ENCODE measurements at regions not wholly inside any gene's neighbourhood (a gene's known extent, or its start where the extent isn't known, plus 50 kb on each side); places are given as distances from the start of the nearest gene placed in this dataset.
"Not testable (repeated sequence)": the region's sequence is repeated elsewhere in the genome, so short reads cannot be mapped to it uniquely, and the experiment has no call there.

DNA sequence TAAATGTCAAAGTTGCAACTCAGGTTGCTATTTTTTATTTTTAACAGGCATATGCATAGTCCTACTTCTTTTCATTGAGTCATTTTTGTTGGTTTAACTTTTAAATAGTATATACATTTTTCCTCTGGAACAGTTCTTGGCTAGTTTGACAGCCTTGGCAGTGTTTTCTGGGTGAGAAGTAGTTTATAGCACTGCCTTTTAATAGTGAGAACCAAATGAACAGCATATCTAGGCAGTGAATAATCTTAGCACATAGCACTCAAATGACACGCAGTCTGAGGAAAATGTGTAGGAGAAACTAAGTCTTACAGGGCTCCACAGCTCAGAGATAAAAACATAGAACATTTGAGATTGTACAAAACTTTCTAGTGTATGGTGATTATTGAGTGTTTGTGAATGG, 265.5 kb upstream of the POT1 start:
- no peak for TF ChIP-seq CTCF (IDR thresholded peaks at IDR 0.05; ENCODE audit: low read depth, low read length)
- in situ Hi-C loops (cut with HindIII; ENCODE audit: low sequenced_read_pairs): no loop called here
- H3K4me3 ChIP-seq (ENCODE audit: low read depth, low read length): no peak overlapping the region
- DNase-seq (ENCODE audit: low read depth, low spot score): peak; percentile 42

DNA sequence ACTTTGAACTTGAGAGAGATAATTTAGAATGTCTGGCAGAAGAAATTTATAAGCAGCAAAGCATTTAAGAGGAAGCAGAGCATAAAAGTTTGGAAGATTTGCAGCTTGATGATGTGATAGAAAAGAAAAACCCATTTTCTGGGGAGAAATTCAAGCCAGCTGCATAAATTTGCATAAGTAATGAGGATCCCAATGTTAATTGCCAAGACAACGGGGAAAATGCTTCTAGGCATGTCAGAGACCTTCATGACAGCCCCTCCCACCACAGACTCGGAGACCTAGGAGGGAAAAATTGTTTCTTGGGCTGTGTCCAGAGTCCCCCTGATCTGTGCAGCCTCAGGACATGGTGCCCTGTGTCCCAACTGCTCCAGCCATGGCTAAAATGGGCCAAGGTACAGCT, 263.6 kb upstream of the POT1 start:
- TF ChIP-seq CTCF (IDR thresholded peaks at IDR 0.05; ENCODE audit: low read depth, low read length): no peak
- no peak for DNase-seq (ENCODE audit: low read depth, low spot score)
- no peak overlapping the region for H3K4me3 ChIP-seq (ENCODE audit: low read depth, low read length)
- in situ Hi-C loops (cut with HindIII; ENCODE audit: low sequenced_read_pairs): no loop called here

DNA sequence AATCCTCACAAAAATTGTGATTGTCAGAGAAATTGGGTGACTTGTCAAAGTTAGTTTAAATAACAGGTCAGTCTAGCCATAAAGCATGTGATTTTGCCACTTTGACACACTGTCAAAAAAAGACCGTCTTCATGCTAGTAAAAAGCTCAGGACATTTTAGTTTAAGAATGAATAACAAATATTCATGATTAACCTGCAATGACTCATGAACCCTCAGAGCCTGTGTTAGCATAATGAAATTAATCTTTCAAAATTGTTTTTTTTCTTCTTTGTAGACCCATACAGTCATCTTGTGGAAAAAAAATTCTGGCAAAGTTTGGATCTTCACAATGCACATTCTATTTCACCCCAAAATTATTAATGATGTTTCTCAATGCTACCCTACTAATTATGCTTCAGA, 255.2 kb upstream of the POT1 start:
- no peak for TF ChIP-seq CTCF (IDR thresholded peaks at IDR 0.05; ENCODE audit: low read depth, low read length)
- no peak overlapping the region for H3K4me3 ChIP-seq (ENCODE audit: low read depth, low read length)
- peak; percentile 2 for DNase-seq (ENCODE audit: low read depth, low spot score)
- in situ Hi-C loops (cut with HindIII; ENCODE audit: low sequenced_read_pairs): no loop called here

DNA sequence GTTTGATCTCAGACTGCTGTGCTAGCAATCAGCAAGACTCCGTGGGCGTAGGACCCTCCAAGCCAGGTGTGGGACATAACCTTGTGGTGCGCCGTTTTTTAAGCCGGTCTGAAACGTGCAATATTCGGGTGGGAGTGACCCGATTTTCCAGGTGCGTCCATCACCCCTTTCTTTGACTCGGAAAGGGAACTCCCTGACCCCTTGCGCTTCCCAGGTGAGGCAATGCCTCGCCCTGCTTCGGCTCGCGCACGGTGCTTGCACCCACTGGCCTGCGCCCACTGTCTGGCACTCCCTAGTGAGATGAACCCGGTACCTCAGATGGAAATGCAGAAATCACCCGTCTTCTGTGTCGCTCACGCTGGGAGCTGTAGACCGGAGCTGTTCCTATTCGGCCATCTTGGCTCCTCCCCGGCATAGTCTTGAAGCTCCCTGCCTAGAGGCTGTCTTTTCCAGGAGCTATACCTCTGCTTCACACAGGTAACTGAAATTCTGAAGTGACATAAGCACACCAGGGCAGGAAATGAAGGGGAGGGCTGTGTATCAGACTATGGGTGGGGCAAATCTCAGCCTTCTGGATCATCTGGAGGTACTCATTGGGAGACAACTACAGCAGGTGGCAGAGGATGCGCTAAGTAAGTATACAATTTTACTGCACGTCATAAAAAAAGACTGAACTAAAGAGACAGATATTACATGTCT, 252.1 kb upstream of the POT1 start:
- DNase-seq (ENCODE audit: low read depth, low spot score); H3K4me3 ChIP-seq (ENCODE audit: low read depth, low read length); in situ Hi-C loops (cut with HindIII; ENCODE audit: low sequenced_read_pairs): not testable (repeated sequence)

- TF ChIP-seq CTCF (IDR thresholded peaks at IDR 0.05; ENCODE audit: low read depth, low read length): no peak
- in situ Hi-C loops (cut with HindIII; ENCODE audit: low sequenced_read_pairs): no loop called here
- H3K4me3 ChIP-seq (ENCODE audit: low read depth, low read length): no peak overlapping the region
- DNase-seq (ENCODE audit: low read depth, low spot score): peak; percentile 9
These were observed 243.9 kb upstream of the POT1 start for GRCh38 chr7:125173571-125173970.

- in situ Hi-C loops (cut with HindIII; ENCODE audit: low sequenced_read_pairs): no loop called here
- H3K4me3 ChIP-seq (ENCODE audit: low read depth, low read length): no peak overlapping the region
- TF ChIP-seq CTCF (IDR thresholded peaks at IDR 0.05; ENCODE audit: low read depth, low read length): no peak
- no peak for DNase-seq (ENCODE audit: low read depth, low spot score)
These were observed 239.5 kb upstream of the POT1 start for GRCh38 chr7:125169088-125169487.

GRCh38 chr7:125154930-125155329, 225.3 kb upstream of the POT1 start:
- DNase-seq (ENCODE audit: low read depth, low spot score): no peak
- no peak overlapping the region for H3K4me3 ChIP-seq (ENCODE audit: low read depth, low read length)
- in situ Hi-C loops (cut with HindIII; ENCODE audit: low sequenced_read_pairs): no loop called here
- no peak for TF ChIP-seq CTCF (IDR thresholded peaks at IDR 0.05; ENCODE audit: low read depth, low read length)
